Astrocyte (in vitro differentiated cells and primary cell): ENCODE measurements at regions not wholly inside any gene's neighbourhood (a gene's known extent, or its start where the extent isn't known, plus 50 kb on each side); places are given as distances from the start of the nearest gene placed in this dataset.

Experiments
- EZH2 ChIP-seq: IDR thresholded peaks from 2 replicates; pipeline ENCODE4 v1.6.1; 2012; ENCODE audit warnings: mild to moderate bottlenecking, low read length, inconsistent platforms; ENCODE audit not compliant: insufficient read depth
- TF ChIP-seq, protein P1 (sequence below): IDR thresholded peaks from 2 replicates; pipeline ENCODE4 v1.5.1; 2011; ENCODE audit warnings: low read depth, mild to moderate bottlenecking, inconsistent platforms, low read length, moderate library complexity; ENCODE audit not compliant: insufficient read depth

- TF ChIP-seq, protein P1, sequence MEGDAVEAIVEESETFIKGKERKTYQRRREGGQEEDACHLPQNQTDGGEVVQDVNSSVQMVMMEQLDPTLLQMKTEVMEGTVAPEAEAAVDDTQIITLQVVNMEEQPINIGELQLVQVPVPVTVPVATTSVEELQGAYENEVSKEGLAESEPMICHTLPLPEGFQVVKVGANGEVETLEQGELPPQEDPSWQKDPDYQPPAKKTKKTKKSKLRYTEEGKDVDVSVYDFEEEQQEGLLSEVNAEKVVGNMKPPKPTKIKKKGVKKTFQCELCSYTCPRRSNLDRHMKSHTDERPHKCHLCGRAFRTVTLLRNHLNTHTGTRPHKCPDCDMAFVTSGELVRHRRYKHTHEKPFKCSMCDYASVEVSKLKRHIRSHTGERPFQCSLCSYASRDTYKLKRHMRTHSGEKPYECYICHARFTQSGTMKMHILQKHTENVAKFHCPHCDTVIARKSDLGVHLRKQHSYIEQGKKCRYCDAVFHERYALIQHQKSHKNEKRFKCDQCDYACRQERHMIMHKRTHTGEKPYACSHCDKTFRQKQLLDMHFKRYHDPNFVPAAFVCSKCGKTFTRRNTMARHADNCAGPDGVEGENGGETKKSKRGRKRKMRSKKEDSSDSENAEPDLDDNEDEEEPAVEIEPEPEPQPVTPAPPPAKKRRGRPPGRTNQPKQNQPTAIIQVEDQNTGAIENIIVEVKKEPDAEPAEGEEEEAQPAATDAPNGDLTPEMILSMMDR = no peak
- no peak for TF ChIP-seq EZH2
Observed at GRCh38 chr1:11400155-11400554, 78.8 kb upstream of the DISP3 start.
